CD4-positive, alpha-beta T cell (primary cell): ENCODE measurements at regions not wholly inside any gene's neighbourhood (a gene's known extent, or its start where the extent isn't known, plus 50 kb on each side); places are given as distances from the start of the nearest gene placed in this dataset.

ENCODE experiments used
- ATAC-seq: fragments of 200-7000 bp; cut with Tn5 transposase; one replicate; pipeline ENCODE4 v1.10.0; 2022; ENCODE audit warnings: mild to moderate bottlenecking; ENCODE audit not compliant: poor library complexity
- CTCF ChIA-PET: fragments of 350-600 bp; sonication (Branson Sonifier 250); formaldehyde crosslinking; loops from one replicate; lab custom pipeline; 2021; ENCODE audit warnings: antibody characterized with exemption, inconsistent platforms; lab: Charles Lee
- POLR2A ChIA-PET: fragments of 350-600 bp; sonication (Branson Sonifier 250); formaldehyde crosslinking; loops from one replicate; lab custom pipeline; 2021; ENCODE audit warnings: antibody characterized with exemption, inconsistent platforms; lab: Charles Lee
- DNase-seq, 14 experiments: peaks; one replicate each; pipeline ENCODE4 v3.0.0-alpha.2; 2013 to 2020; ENCODE audit warnings: mixed read lengths in 2 of 14
- H3K27ac ChIP-seq, 2 donors: one replicate each; pipeline versions ENCODE4 v1.5.1 to v1.7.0; 2013; ENCODE audit warnings: low read length in 2 of 2, low read depth in 1 of 2, mild to moderate bottlenecking in 1 of 2
- H3K27me3 ChIP-seq, 2 experiments: 1 replicate in 1 of 2; 2 replicates in 1 of 2; pipeline versions ENCODE4 v1.6.1 to v1.7.0; 2013; ENCODE audit warnings: low read length in 2 of 2, control low read depth in 1 of 2, mild to moderate bottlenecking in 1 of 2, moderate library complexity in 1 of 2; ENCODE audit not compliant: insufficient read depth in 2 of 2, control insufficient read depth in 1 of 2
- H3K36me3 ChIP-seq: one replicate; pipeline ENCODE4 v1.6.1; 2013; ENCODE audit warnings: low read length, control low read depth; ENCODE audit not compliant: insufficient read depth
- H3K4me1 ChIP-seq: one replicate; pipeline ENCODE4 v1.6.1; 2013; ENCODE audit warnings: low read length, control low read depth; ENCODE audit not compliant: insufficient read depth
- H3K4me3 ChIP-seq: one replicate; pipeline ENCODE4 v1.5.1; 2013; ENCODE audit warnings: mild to moderate bottlenecking, low read length, moderate library complexity
- H3K9me3 ChIP-seq, 2 experiments: 1 replicate in 1 of 2; 2 replicates in 1 of 2; pipeline versions ENCODE4 v1.6.1 to v1.7.0; 2013; ENCODE audit warnings: low read length in 2 of 2, mild to moderate bottlenecking in 2 of 2, control low read depth in 1 of 2, moderate library complexity in 1 of 2; ENCODE audit not compliant: control insufficient read depth in 1 of 2, insufficient read depth in 1 of 2
- H3K27ac Mint-ChIP-seq: one replicate; pipeline ENCODE4 v1.8.0; 2020; ENCODE audit warnings: mixed read lengths
- H3K27me3 Mint-ChIP-seq: one replicate; pipeline ENCODE4 v1.8.0; 2021; ENCODE audit warnings: mixed read lengths
- H3K36me3 Mint-ChIP-seq: one replicate; pipeline ENCODE4 v1.8.0; 2021; ENCODE audit warnings: low read depth, mixed read lengths
- H3K4me1 Mint-ChIP-seq: one replicate; pipeline ENCODE4 v1.8.0; 2021; ENCODE audit warnings: low read depth, mixed read lengths
- H3K4me3 Mint-ChIP-seq: one replicate; pipeline ENCODE4 v1.8.0; 2020; ENCODE audit warnings: mild to moderate bottlenecking, mixed read lengths
- H3K9me3 Mint-ChIP-seq: one replicate; pipeline ENCODE4 v1.8.0; 2020; ENCODE audit warnings: mixed read lengths
- intact Hi-C, 2 experiments: fragments of 100-400 bp; cut with DNase I in 1 of 2; cut with micrococcal nuclease in 1 of 2; formaldehyde crosslinking; loops; one replicate each; pipeline versions ENCODE4 v1.15.1 to v1.9.0; 2023 to 2025; cut with DNase I, micrococcal nuclease
- TF ChIP-seq, protein P1 (sequence below): fragments of 200-600 bp; IDR thresholded peaks from one replicate; pipeline ENCODE4 v1.8.0; 2022; ENCODE audit warnings: antibody characterized with exemption, mild to moderate bottlenecking

DNA sequence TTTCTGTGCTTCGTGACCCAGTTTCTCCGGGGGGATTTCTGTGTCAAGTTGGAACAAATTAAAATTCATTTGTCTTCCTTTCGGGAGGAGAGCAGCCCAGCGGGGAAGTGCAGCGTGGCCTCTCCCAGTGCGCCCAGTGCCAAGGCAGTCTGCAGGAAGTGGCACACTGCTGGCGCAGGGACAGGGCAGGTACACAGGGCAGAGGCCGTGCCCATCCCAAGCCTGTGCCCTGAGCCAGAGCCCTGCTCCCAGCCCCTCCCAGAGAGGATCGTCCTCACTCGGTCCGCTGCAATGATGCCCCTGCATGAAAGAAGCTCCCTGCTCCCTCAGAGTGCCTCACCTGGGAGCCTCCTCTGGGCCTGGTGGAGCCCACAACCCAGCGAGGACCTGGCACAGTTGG is 82.4 kb upstream of the PPP1R26 start:
- no peaks in the 10 kb centered on the region for H3K27me3 Mint-ChIP-seq
- Histone ChIP-seq H3K27me3 (no peaks in the 10 kb centered on the region), H3K9me3 (peaks cover 0 to 26% of the 10 kb centered on the region in 2 experiments), H3K36me3 (no peaks in the 10 kb centered on the region), H3K27ac (no peak overlapping the region), H3K4me3 (no peak overlapping the region), H3K4me1 (no peaks in the 10 kb centered on the region)
- TF ChIP-seq, protein P1, sequence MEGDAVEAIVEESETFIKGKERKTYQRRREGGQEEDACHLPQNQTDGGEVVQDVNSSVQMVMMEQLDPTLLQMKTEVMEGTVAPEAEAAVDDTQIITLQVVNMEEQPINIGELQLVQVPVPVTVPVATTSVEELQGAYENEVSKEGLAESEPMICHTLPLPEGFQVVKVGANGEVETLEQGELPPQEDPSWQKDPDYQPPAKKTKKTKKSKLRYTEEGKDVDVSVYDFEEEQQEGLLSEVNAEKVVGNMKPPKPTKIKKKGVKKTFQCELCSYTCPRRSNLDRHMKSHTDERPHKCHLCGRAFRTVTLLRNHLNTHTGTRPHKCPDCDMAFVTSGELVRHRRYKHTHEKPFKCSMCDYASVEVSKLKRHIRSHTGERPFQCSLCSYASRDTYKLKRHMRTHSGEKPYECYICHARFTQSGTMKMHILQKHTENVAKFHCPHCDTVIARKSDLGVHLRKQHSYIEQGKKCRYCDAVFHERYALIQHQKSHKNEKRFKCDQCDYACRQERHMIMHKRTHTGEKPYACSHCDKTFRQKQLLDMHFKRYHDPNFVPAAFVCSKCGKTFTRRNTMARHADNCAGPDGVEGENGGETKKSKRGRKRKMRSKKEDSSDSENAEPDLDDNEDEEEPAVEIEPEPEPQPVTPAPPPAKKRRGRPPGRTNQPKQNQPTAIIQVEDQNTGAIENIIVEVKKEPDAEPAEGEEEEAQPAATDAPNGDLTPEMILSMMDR, result no peak
- no peaks in the 10 kb centered on the region for H3K4me1 Mint-ChIP-seq
- POLR2A ChIA-PET, result no interaction called here
- CTCF ChIA-PET, result no interaction called here
- no peak for DNase-seq
- H3K9me3 Mint-ChIP-seq, result no peaks in the 10 kb centered on the region
- H3K27ac Mint-ChIP-seq, result no peak overlapping the region
- no peak overlapping the region for H3K4me3 Mint-ChIP-seq
- no peaks in the 10 kb centered on the region for H3K36me3 Mint-ChIP-seq
- intact Hi-C loops, result no loop called here
- ATAC-seq, result no peak

DNA sequence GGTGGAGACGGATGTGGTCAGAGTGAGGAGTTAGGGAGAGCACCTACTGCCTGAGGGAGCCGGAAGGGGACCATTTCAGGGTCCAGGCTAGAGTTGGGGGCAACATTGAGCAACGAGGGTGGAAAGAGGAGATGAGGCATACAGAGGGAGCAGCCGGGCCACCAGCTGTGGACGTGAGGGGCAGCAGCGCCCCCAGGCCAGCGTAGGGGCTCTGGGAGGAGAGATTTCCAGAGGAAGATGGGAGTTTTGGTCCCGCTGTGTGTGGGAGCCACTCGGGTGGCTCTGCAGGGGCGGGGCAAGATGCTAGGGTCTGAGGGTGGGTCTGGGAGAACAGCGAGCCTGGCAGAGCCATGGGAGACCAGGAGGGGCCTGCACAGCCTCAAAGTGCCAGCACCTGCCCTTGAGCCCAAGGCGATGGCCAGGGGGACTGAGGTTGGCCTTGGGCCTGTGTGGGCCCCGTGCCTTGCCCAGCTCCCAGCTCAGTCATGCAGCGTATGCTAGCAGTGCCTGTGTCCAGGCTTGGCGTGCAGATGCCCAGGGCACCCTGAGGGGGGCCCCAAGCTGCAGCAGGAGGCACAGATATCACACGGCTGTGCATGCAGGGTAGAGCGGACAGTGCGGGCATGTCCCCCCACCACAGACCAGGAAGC is 80.5 kb upstream of the PPP1R26 start:
- intact Hi-C loops, result no loop called here
- Mint-ChIP-seq H3K27me3 (no peaks in the 10 kb centered on the region), H3K4me1 (no peaks in the 10 kb centered on the region), H3K36me3 (no peaks in the 10 kb centered on the region), H3K4me3 (no peak overlapping the region), H3K27ac (no peak overlapping the region), H3K9me3 (no peaks in the 10 kb centered on the region)
- H3K9me3 ChIP-seq, result peaks cover 0 to 26% of the 10 kb centered on the region in 2 experiments
- H3K27ac ChIP-seq, result no peak overlapping the region
- H3K4me1 ChIP-seq, result no peaks in the 10 kb centered on the region
- no peak for DNase-seq
- TF ChIP-seq, protein P1, result no peak
- H3K27me3 ChIP-seq, result no peaks in the 10 kb centered on the region
- ChIA-PET CTCF (no interaction called here), POLR2A (no interaction called here)
- no peak for ATAC-seq
- H3K36me3 ChIP-seq, result no peaks in the 10 kb centered on the region
- H3K4me3 ChIP-seq, result no peak overlapping the region

DNA sequence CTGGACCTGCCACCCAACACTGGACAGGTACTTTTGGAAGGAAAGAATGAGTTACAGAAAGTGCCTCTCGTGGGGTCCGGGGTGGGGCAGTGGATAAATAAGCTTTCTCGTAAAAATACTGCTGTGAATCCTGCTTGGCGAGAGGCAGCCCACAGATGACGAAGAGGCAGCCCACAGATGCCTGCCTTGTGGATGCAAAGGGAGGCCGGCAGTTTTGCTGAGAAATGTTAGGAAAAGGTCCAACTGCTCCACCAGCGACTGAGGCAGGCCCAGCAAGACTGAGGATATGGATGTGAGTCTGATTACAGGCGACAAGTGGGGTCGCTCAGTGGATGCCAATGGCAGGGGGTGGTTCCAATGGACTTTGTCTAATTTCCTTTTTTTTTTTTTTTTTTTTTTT is 79.1 kb upstream of the PPP1R26 start:
- H3K9me3 Mint-ChIP-seq, result no peaks in the 10 kb centered on the region
- ChIA-PET CTCF (no interaction called here), POLR2A (no interaction called here)
- H3K36me3 ChIP-seq, result no peaks in the 10 kb centered on the region
- H3K4me1 Mint-ChIP-seq, result no peaks in the 10 kb centered on the region
- H3K27me3 ChIP-seq, result no peaks in the 10 kb centered on the region
- intact Hi-C loops, result no loop called here
- TF ChIP-seq, protein P1, result no peak
- no peaks in the 10 kb centered on the region for H3K36me3 Mint-ChIP-seq
- DNase-seq (no peak), ATAC-seq (no peak)
- H3K9me3 ChIP-seq, result peaks cover 0 to 26% of the 10 kb centered on the region in 2 experiments
- no peak overlapping the region for H3K27ac Mint-ChIP-seq
- H3K4me1 ChIP-seq, result no peaks in the 10 kb centered on the region
- H3K27ac ChIP-seq, result no peak overlapping the region
- no peak overlapping the region for H3K4me3 Mint-ChIP-seq
- no peaks in the 10 kb centered on the region for H3K27me3 Mint-ChIP-seq
- no peak overlapping the region for H3K4me3 ChIP-seq
